ENCODE measurements at regions not wholly inside any gene's neighbourhood (a gene's known extent, or its start where the extent isn't known, plus 50 kb on each side); places are given as distances from the start of the nearest gene placed in this dataset.

- TF ChIP-seq EZH2 (IDR thresholded peaks at IDR 0.05; ENCODE audit: borderline replicate concordance, insufficient read depth, low read depth, low read length, poor library complexity, severe bottlenecking) (no peak), CTCF (IDR thresholded peaks at IDR 0.05) (no peak)
Observed at GRCh38 chrY:19354857-19355173, 389.7 kb downstream of the KDM5D start.
